Embryonic facial prominence (tissue), 1 donor: ENCODE measurements at regions not wholly inside any gene's neighbourhood (a gene's known extent, or its start where the extent isn't known, plus 50 kb on each side); places are given as distances from the start of the nearest gene placed in this dataset.

Source experiments
- DNase-seq: peaks from one replicate; pipeline ENCODE4 v3.0.0-alpha.2; 2016; ENCODE audit errors: extremely low spot score

- DNase-seq = no peak
Observed at GRCh38 chr1:5012249-5012648, 357.8 kb downstream of the AJAP1 start.

- no peak for DNase-seq
Observed at GRCh38 chr1:5010656-5011055, 356.2 kb downstream of the AJAP1 start.

- DNase-seq = no peak
Observed at GRCh38 chr1:5010236-5010635, 355.8 kb downstream of the AJAP1 start.

- DNase-seq = no peak
Observed at GRCh38 chr1:5009376-5010065, 355.1 kb downstream of the AJAP1 start.

GRCh38 chr1:5005171-5005570, 350.8 kb downstream of the AJAP1 start:
- DNase-seq = no peak

DNA sequence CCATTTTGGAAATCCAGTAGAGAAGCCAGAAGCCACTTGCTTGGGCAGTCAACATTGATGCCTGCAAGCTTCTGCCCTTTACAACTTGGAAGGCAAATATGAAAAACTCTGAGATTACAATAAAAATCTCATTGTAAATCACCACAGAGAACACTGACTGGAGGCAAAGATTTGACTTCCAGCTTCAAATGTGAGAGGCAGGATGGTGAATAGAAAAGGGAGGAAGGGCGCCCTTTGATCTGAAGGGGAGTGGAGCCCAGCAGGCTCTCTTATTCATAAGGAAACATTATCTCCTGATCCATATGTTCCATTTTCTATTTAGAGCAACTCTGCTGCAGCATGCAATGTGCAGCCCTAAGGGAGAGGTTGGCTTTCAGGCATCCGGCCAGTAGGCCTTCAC, 348.3 kb downstream of the AJAP1 start:
- DNase-seq = no peak

DNA sequence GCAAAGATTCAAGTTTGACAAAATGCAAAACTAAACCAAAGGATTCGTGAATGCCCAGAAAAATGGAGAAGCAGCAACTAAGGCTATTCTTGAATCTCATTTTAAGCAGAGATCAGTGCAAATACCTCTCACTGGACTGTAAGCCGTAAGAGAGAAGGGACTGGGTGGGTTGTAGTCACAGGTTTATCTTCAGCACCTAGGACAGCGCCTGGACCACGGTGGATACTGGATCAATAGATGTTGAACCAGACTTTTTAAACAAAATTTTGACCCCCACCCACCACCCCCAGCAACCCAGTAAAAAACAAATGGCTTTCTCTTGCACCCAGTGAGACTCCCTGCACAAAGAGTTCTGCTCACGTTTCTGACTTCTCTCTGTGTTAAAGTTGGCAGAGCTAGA, 347.1 kb downstream of the AJAP1 start:
- no peak for DNase-seq

GRCh38 chr1:4986306-4986705, 331.9 kb downstream of the AJAP1 start:
- no peak for DNase-seq

DNA sequence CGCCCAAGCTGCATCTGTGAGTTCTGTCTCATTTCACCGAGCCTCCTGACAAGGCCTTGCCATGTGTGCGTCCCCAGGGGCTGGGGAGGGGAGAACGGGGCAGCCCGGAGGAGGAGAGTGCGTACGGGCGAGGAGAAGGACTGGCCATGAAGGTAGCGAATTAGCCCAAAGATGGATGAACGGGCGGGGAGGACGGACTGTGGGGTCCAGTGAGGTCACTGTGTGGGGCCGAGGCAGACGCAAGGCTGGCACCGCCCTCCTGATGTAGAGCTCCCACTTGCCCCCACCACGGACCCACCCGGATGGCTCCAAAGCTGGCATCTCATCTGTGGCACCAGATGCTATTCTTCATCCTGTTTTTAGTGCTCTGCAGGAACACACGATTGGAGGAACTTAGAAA, 330.4 kb downstream of the AJAP1 start:
- DNase-seq = no peak

GRCh38 chr1:4980211-4980610, 325.8 kb downstream of the AJAP1 start:
- DNase-seq = no peak

GRCh38 chr1:4978660-4979390, 324.4 kb downstream of the AJAP1 start:
- DNase-seq = no peak

DNA sequence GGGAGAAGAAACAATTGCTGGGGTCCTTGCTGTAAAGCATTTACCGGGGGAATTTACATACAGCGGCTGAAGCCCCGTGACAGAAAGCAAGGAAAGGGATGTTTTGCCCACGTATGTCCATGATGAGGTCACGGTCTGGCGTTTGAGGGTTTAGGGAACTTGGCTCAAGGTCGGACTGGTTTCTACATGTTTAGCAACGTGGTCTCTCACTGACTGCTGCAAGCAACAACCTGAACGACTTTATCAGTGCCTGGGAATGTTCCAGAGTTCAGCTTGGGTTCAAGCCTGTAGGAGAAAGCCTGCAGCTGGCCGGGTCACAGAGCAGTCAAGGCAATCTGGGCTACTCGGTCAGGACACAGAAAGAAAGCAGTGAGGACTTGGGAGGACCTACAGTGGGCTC, 323.3 kb downstream of the AJAP1 start:
- DNase-seq = no peak

DNA sequence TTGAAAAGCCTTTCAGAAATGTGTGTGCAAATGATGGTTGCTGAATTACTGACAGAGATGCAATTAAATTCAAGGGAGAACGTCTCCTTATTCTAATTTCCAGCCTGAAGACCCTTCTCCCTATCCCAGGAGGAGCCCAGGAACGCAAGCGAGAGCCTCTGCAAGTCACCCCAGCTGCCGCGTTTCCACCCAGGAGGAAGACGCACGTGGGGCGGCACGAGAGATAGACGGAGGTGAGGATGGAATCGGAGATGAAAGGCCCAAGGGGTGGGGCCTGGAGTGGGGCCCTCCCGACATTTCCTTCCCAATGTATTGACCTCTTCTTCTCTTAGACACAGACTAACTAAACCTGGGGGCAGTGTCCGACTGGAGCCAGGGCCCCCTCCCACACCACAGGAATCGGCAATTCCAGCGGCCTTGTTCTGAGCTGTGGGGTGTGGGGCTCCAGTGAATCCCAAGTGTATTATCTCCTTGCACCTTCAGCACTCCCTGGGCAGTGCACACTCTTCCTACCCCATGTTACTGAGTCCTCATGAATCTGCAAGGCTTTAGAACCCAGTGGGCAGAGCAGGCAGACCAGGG, 322.5 kb downstream of the AJAP1 start:
- DNase-seq = no peak

- no peak for DNase-seq
Observed at GRCh38 chr1:4975856-4976255, 321.4 kb downstream of the AJAP1 start.

DNA sequence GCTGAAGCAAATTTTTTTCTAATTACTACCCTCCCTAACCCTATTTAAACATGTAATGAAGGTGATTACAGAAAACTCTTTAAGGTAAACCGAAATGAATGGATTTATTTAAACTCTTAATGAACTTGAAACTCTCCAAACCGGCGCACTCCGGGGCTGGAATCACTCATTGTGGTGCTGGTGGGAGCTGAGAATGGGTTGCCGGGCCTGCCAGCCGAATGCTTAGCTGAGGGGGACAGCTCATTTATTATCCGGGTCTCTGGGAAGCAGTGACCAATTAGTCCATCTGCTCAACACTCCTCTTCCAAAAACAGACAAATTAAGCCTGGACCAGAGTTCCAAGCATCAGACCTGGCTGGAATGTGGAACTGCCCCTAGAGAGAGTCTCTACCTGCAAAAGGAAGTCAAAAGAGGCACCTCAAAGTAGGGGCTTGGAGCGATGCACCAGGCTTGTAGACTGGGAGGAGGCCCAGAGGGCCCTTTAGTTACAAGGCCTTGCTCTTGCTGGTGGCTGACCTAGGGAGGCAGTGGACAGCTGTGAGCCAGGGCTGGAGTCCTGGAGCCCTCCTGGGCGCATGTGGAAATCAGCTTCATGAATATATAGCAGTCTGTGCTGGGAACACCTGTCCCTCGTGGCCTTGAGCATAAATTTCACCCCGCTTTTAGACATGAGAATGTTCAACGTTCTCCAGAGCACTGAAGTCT, 320.7 kb downstream of the AJAP1 start:
- DNase-seq = no peak

DNA sequence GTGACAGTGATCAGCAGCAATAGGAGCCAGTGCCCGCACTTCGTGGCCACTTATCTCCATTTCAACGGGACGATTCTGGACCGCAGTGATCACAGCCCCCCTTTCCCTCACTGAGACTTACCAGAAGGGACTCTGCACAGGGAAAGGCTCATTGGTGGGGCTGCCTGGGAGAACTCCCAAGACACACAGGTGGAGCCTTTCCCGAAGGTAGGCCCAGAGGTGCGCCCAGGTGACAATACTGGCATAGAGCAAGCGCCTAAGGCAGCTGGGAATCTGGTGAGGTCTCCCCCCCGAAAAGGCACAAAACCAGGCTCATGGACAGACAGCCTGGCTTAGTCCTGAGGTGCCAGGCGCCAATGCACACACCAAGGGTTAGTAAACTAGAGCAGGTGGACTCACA, 318.9 kb downstream of the AJAP1 start:
- DNase-seq = no peak

DNA sequence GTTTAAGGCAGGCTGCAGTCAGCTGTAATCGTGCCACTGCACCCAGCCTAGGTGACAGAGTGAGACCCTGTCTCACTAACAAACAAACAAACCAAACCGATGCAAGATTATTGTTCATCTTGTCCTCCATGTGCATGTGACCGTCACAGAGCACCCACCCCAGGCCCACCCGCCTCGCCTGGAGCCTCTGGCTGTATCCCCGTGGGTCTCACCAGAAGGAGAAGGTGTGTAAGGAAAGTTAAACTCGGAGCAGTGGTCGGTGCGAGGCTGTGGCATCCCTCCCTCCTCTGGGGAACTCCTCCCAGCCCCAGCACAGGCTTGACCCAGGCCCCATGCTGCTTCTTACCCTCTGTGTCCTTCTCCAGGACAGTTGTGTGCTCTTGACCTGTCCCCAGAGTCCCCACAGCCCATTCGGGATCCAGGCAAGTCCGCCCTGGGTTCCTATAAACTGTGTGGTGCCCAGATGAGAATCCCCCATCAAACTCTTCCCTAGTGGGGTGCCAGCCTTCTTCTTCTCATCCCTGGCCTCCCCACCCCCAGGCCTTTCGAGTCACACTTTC, 318.4 kb downstream of the AJAP1 start:
- DNase-seq = no peak

- DNase-seq = no peak
Observed at GRCh38 chr1:4971666-4972065, 317.3 kb downstream of the AJAP1 start.

- no peak for DNase-seq
Observed at GRCh38 chr1:4970532-4970931, 316.1 kb downstream of the AJAP1 start.

GRCh38 chr1:4969556-4970129, 315.2 kb downstream of the AJAP1 start:
- no peak for DNase-seq

DNA sequence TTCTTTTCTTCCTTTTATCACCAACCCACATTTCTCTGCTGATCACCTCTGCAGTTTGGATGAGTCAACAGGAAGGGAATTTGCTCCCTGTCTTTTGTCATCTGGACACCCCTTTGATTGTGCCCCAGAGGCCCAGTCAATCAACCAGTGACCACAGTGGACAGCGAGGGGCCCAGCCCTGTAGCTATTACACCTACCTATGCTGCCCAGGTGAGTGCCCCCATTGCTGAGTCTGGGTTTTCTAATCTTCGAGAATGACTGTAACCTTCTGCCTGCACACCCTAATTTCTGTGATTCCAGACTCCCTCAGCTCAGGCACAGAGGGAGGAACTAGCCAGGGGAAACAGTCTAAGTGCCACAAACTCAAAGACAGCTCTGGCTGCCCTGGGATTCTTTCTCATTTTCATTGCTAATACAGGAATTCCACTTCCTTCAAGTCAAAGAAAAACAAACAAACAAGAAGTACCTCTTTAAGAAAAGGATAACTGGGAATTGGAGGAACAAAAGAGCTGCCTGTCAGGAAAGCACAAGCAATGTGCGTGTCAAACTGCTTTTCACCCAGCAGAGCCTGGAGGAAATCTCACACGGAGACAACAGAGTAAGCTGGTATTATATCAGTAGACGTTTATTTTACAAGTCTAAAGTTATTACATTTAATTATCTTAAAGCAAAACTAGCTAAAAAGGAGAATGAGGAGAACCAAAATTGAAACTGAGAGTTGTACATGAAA, 311.1 kb downstream of the AJAP1 start:
- no peak for DNase-seq
